Keratinocyte (primary cell): ENCODE measurements at regions not wholly inside any gene's neighbourhood (a gene's known extent, or its start where the extent isn't known, plus 50 kb on each side); places are given as distances from the start of the nearest gene placed in this dataset.

ENCODE experiments used
- DNase-seq: peaks from one replicate; pipeline ENCODE4 v3.0.0-alpha.2; 2011; ENCODE audit warnings: low read depth, missing footprints, low spot score
- FAIRE-seq: peaks from 2 replicates; lab custom pipeline; 2011; peaks lifted over from hg19 to GRCh38; lab: Jason Lieb, UNC
- H2AFZ ChIP-seq: 2 replicates; pipeline ENCODE4 v1.6.0; 2012; ENCODE audit warnings: low read length, control low read depth, inconsistent platforms; ENCODE audit not compliant: control insufficient read depth
- H3K27ac ChIP-seq: 2 replicates; pipeline ENCODE4 v1.5.1; 2011; ENCODE audit warnings: low read length; ENCODE audit not compliant: control insufficient read depth, insufficient read depth
- H3K27me3 ChIP-seq: 3 replicates; pipeline ENCODE4 v1.6.0; 2011; ENCODE audit warnings: low read length; ENCODE audit not compliant: control insufficient read depth, insufficient read depth; ENCODE audit errors: extremely low read depth
- H3K36me3 ChIP-seq, 2 experiments: 2 replicates in 1 of 2; 3 replicates in 1 of 2; pipeline ENCODE4 v1.5.1; 2011; ENCODE audit warnings: low read length in 2 of 2, mild to moderate bottlenecking in 1 of 2; ENCODE audit not compliant: control insufficient read depth in 2 of 2, insufficient read depth in 2 of 2; ENCODE audit errors: extremely low read depth in 1 of 2
- H3K4me1 ChIP-seq: 3 replicates; pipeline ENCODE4 v1.5.1; 2011; ENCODE audit warnings: low read length; ENCODE audit not compliant: control insufficient read depth, insufficient read depth; ENCODE audit errors: extremely low read depth
- H3K4me2 ChIP-seq: 3 replicates; pipeline ENCODE4 v1.6.0; 2011; ENCODE audit warnings: low read depth, low read length; ENCODE audit not compliant: control insufficient read depth, insufficient read depth; ENCODE audit errors: extremely low read depth
- H3K4me3 ChIP-seq, 3 experiments: fragments of 200-600 bp in 1 of 3; sonication (generic) in 1 of 3; 2 replicates in 2 of 3; 3 replicates in 1 of 3; pipeline ENCODE4 v1.5.1; 2011 to 2016; ENCODE audit warnings: low read length in 3 of 3, mild to moderate bottlenecking in 3 of 3, control low read depth in 2 of 3, inconsistent platforms in 1 of 3, low read depth in 1 of 3, mixed read lengths in 1 of 3, mixed run types in 1 of 3, moderate library complexity in 1 of 3; ENCODE audit not compliant: control insufficient read depth in 2 of 3, insufficient read depth in 2 of 3; ENCODE audit errors: extremely low read depth in 1 of 3
- H3K79me2 ChIP-seq: 2 replicates; pipeline ENCODE4 v1.6.0; 2012; ENCODE audit warnings: low read length; ENCODE audit not compliant: control insufficient read depth, insufficient read depth
- H3K9ac ChIP-seq: 3 replicates; pipeline ENCODE4 v1.6.0; 2011; ENCODE audit warnings: low read length; ENCODE audit not compliant: control insufficient read depth, insufficient read depth; ENCODE audit errors: extremely low read depth
- H3K9me1 ChIP-seq: 3 replicates; pipeline ENCODE4 v1.6.0; 2011; ENCODE audit warnings: low read length; ENCODE audit not compliant: control insufficient read depth, insufficient read depth; ENCODE audit errors: extremely low read depth
- H3K9me3 ChIP-seq: 2 replicates; pipeline ENCODE4 v1.5.1; 2012; ENCODE audit warnings: low read depth, low read length; ENCODE audit not compliant: control insufficient read depth
- H4K20me1 ChIP-seq: 3 replicates; pipeline ENCODE4 v1.6.0; 2011; ENCODE audit warnings: low read length; ENCODE audit not compliant: control insufficient read depth, insufficient read depth; ENCODE audit errors: extremely low read depth
- CTCF ChIP-seq, 3 experiments: IDR thresholded peaks in 1 of 3; conservative IDR thresholded peaks in 1 of 3; optimal IDR thresholded peaks in 1 of 3; 2 replicates in 2 of 3; 3 replicates in 1 of 3; pipeline versions ENCODE3 to v1.5.1; 2011; ENCODE audit warnings: low read length in 3 of 3, mild to moderate bottlenecking in 3 of 3, moderate library complexity in 2 of 3, control low read depth in 1 of 3, inconsistent platforms in 1 of 3; ENCODE audit not compliant: insufficient read depth in 2 of 3; ENCODE audit errors: extremely low read depth in 1 of 3
- EZH2 ChIP-seq: IDR thresholded peaks from one replicate; pipeline ENCODE4 v1.6.1; 2012; ENCODE audit warnings: inconsistent platforms, mild to moderate bottlenecking, low read length, moderate library complexity
- dilution Hi-C: fragments of 300-500 bp; cut with MboI; formaldehyde crosslinking; loops from one replicate; pipeline ENCODE4 v1.7.0; 2020; ENCODE audit warnings: low sequenced_read_pairs; ENCODE audit not compliant: extremely low pct_ligation_motif_present

- Histone ChIP-seq H3K4me2 (no peak overlapping the region), H3K27ac (no peak overlapping the region), H3K36me3 (no peaks in the 10 kb centered on the region), H4K20me1 (no peaks in the 10 kb centered on the region), H3K79me2 (no peaks in the 10 kb centered on the region), H2AFZ (no peak overlapping the region), H3K9me3 (no peaks in the 10 kb centered on the region), H3K9ac (no peak overlapping the region), H3K4me1 (no peaks in the 10 kb centered on the region), H3K9me1 (no peaks in the 10 kb centered on the region), H3K27me3 (no peaks in the 10 kb centered on the region), H3K4me3 (no peak overlapping the region)
- dilution Hi-C loops = no loop called here
- no peak for TF ChIP-seq EZH2
- TF ChIP-seq CTCF (optimal IDR thresholded peaks at IDR 0.05 in 1 of 3, IDR thresholded peaks at IDR 0.05 in 1 of 3, conservative IDR thresholded peaks at IDR 0.05 in 1 of 3; ENCODE audit: extremely low read depth in 1 of 3, insufficient read depth in 2 of 3, low read length in 3 of 3) = no peak
- DNase-seq (no peak), FAIRE-seq (no peak)
Observed at GRCh38 chr12:128088926-128089325, 178.0 kb upstream of the TMEM132C start.

- no peak overlapping the region for H3K4me3 ChIP-seq
- no peaks in the 10 kb centered on the region for H4K20me1 ChIP-seq
- FAIRE-seq = no peak
- no peaks in the 10 kb centered on the region for H3K9me3 ChIP-seq
- no peaks in the 10 kb centered on the region for H3K36me3 ChIP-seq
- no peaks in the 10 kb centered on the region for H3K79me2 ChIP-seq
- no peaks in the 10 kb centered on the region for H3K9me1 ChIP-seq
- no peaks in the 10 kb centered on the region for H3K4me1 ChIP-seq
- dilution Hi-C loops = no loop called here
- H3K9ac ChIP-seq = no peak overlapping the region
- no peaks in the 10 kb centered on the region for H3K27me3 ChIP-seq
- H2AFZ ChIP-seq = no peak overlapping the region
- no peak for DNase-seq
- no peak overlapping the region for H3K27ac ChIP-seq
- H3K4me2 ChIP-seq = no peak overlapping the region
- TF ChIP-seq EZH2 = no peak
- no peak for TF ChIP-seq CTCF (optimal IDR thresholded peaks at IDR 0.05 in 1 of 3, IDR thresholded peaks at IDR 0.05 in 1 of 3, conservative IDR thresholded peaks at IDR 0.05 in 1 of 3; ENCODE audit: extremely low read depth in 1 of 3, insufficient read depth in 2 of 3, low read length in 3 of 3)
Observed at GRCh38 chr12:128089961-128090360, 177.0 kb upstream of the TMEM132C start.
